PC-3 (cell line): ENCODE measurements at regions not wholly inside any gene's neighbourhood (a gene's known extent, or its start where the extent isn't known, plus 50 kb on each side); places are given as distances from the start of the nearest gene placed in this dataset.
"Not testable (repeated sequence)": the region's sequence is repeated elsewhere in the genome, so short reads cannot be mapped to it uniquely, and the experiment has no call there.

ENCODE experiments used
- EZH2 ChIP-seq: fragments of 300-600 bp; sonication (generic); IDR thresholded peaks from one replicate; pipeline ENCODE4 v1.6.1; 2017; ENCODE audit warnings: antibody characterized with exemption, mild to moderate bottlenecking, low read length; ENCODE audit not compliant: unreplicated experiment
- TF ChIP-seq, protein P1 (sequence below): fragments of 300-600 bp; sonication (generic); conservative IDR thresholded peaks from 2 replicates; pipeline ENCODE4 v1.5.1; 2017; ENCODE audit warnings: antibody characterized with exemption, low read depth, mild to moderate bottlenecking, low read length

- TF ChIP-seq, protein P1, sequence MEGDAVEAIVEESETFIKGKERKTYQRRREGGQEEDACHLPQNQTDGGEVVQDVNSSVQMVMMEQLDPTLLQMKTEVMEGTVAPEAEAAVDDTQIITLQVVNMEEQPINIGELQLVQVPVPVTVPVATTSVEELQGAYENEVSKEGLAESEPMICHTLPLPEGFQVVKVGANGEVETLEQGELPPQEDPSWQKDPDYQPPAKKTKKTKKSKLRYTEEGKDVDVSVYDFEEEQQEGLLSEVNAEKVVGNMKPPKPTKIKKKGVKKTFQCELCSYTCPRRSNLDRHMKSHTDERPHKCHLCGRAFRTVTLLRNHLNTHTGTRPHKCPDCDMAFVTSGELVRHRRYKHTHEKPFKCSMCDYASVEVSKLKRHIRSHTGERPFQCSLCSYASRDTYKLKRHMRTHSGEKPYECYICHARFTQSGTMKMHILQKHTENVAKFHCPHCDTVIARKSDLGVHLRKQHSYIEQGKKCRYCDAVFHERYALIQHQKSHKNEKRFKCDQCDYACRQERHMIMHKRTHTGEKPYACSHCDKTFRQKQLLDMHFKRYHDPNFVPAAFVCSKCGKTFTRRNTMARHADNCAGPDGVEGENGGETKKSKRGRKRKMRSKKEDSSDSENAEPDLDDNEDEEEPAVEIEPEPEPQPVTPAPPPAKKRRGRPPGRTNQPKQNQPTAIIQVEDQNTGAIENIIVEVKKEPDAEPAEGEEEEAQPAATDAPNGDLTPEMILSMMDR, result not testable (repeated sequence)
- not testable (repeated sequence) for TF ChIP-seq EZH2
Observed at GRCh38 chr4:130079027-130079426, 983.1 kb downstream of the C4orf33 start.
